Psoas muscle (tissue), 7 donors: ENCODE measurements at regions not wholly inside any gene's neighbourhood (a gene's known extent, or its start where the extent isn't known, plus 50 kb on each side); places are given as distances from the start of the nearest gene placed in this dataset.

ENCODE experiments used
- ATAC-seq, 4 donors: fragments of 200-7000 bp; cut with Tn5 transposase; one replicate each; pipeline ENCODE4 v1.9.1; 2020; ENCODE audit warnings: moderate library complexity in 3 of 4, mild to moderate bottlenecking in 2 of 4
- DNase-seq, 2 donors: peaks; one replicate each; pipeline ENCODE4 v3.0.0-alpha.2; 2020
- H3K27ac ChIP-seq: fragments of 200-600 bp; one replicate; pipeline ENCODE4 v1.8.0; 2022
- H3K27me3 ChIP-seq, 3 donors: fragments of 200-600 bp in 1 of 3; one replicate each; pipeline versions ENCODE4 v1.6.1 to v1.8.0; 2013 to 2022; ENCODE audit warnings: low read length in 2 of 3, mild to moderate bottlenecking in 2 of 3, moderate library complexity in 1 of 3; ENCODE audit not compliant: insufficient read depth in 3 of 3
- H3K36me3 ChIP-seq, 2 donors: fragments of 200-600 bp in 1 of 2; one replicate each; pipeline versions ENCODE4 v1.6.1 to v1.8.0; 2013 to 2022; ENCODE audit warnings: low read depth in 1 of 2, mild to moderate bottlenecking in 1 of 2, moderate library complexity in 1 of 2; ENCODE audit not compliant: insufficient read depth in 1 of 2
- H3K4me1 ChIP-seq: fragments of 200-600 bp; one replicate; pipeline ENCODE4 v1.8.0; 2022
- H3K4me3 ChIP-seq: fragments of 200-600 bp; one replicate; pipeline ENCODE4 v1.8.0; 2022; ENCODE audit warnings: mild to moderate bottlenecking
- H3K9me3 ChIP-seq: fragments of 200-600 bp; one replicate; pipeline ENCODE4 v1.8.0; 2022
- CTCF ChIP-seq: fragments of 200-600 bp; IDR thresholded peaks from one replicate; pipeline ENCODE4 v1.8.0; 2022; ENCODE audit warnings: antibody characterized with exemption
- WGBS, 3 donors: extraction: QIAGEN DNeasy Blood & Tissue Kit; methylation state at CpG; one replicate each; pipeline versions ENCODE4 v1.1.6 to v1.1.7; 2013; 5-methylcytosine and 5-hydroxymethylcytosine counted together
- intact Hi-C, 2 donors: fragments of 100-400 bp; cut with DNase I; formaldehyde crosslinking; loops; one replicate each; pipeline versions ENCODE4 v1.11.0 to v1.14.2; 2022
- donor health status: healthy with polysubstance abuse.
- donor health status: DM: no; HTN: no; CAD: no; lungs with moderate emphysema.
- donor health status: Bipolar disorder and iron deficiency.
- donor health status: healthy.
- donor health status: DM: yes; HTN: yes; CAD: no.
- donor health status: DM: no; HTN: no; CAD: no.
- donor health status: DM: yes; HTN: yes; CAD: no.

GRCh38 chr3:158992463-158992862 lies 190.6 kb downstream of the MFSD1 start:
- no peak overlapping the region for H3K27ac ChIP-seq
- intact Hi-C loops: no loop called here
- no peaks in the 10 kb centered on the region for H3K9me3 ChIP-seq
- TF ChIP-seq CTCF: no peak
- DNase-seq: no peak
- no peaks in the 10 kb centered on the region for H3K36me3 ChIP-seq
- no peak for ATAC-seq
- no peaks in the 10 kb centered on the region for H3K27me3 ChIP-seq
- no peaks in the 10 kb centered on the region for H3K4me1 ChIP-seq
- no peak overlapping the region for H3K4me3 ChIP-seq

GRCh38 chr3:158994386-158994785 lies 192.5 kb downstream of the MFSD1 start:
- 69 to 77% (median 77%) methylated on average over 4 of the region's 4 CpGs for WGBS, 3 donors
- no peaks in the 10 kb centered on the region for H3K9me3 ChIP-seq
- no peak for TF ChIP-seq CTCF
- intact Hi-C loops: no loop called here
- H3K4me1 ChIP-seq: no peaks in the 10 kb centered on the region
- no peaks in the 10 kb centered on the region for H3K36me3 ChIP-seq
- H3K27me3 ChIP-seq: no peaks in the 10 kb centered on the region
- H3K27ac ChIP-seq: no peak overlapping the region
- no peak for ATAC-seq
- no peak for DNase-seq
- no peak overlapping the region for H3K4me3 ChIP-seq

- no peak for TF ChIP-seq CTCF
- Histone ChIP-seq H3K9me3 (no peaks in the 10 kb centered on the region), H3K36me3 (no peaks in the 10 kb centered on the region), H3K4me1 (no peaks in the 10 kb centered on the region), H3K27me3 (no peaks in the 10 kb centered on the region), H3K4me3 (no peak overlapping the region), H3K27ac (no peak overlapping the region)
- intact Hi-C loops: no loop called here
- WGBS, 3 donors: 75 to 93% (median 76%) methylated on average over 1 of the region's 1 CpG
- ATAC-seq (no peak), DNase-seq (no peak)
Measured at GRCh38 chr3:159001711-159002110, 199.9 kb downstream of the MFSD1 start.

- no peaks in the 10 kb centered on the region for H3K27me3 ChIP-seq
- DNase-seq (no peak), ATAC-seq (no peak)
- no peak for TF ChIP-seq CTCF
- intact Hi-C loops: no loop called here
- no peaks in the 10 kb centered on the region for H3K36me3 ChIP-seq
- no peak overlapping the region for H3K4me3 ChIP-seq
- no peaks in the 10 kb centered on the region for H3K4me1 ChIP-seq
- no peak overlapping the region for H3K27ac ChIP-seq
- H3K9me3 ChIP-seq: no peaks in the 10 kb centered on the region
Measured at GRCh38 chr3:159005137-159005536, 203.3 kb downstream of the MFSD1 start.

- ATAC-seq (no peak), DNase-seq (no peak)
- no peak for TF ChIP-seq CTCF
- 21 to 28% (median 27%) methylated on average over 1 of the region's 1 CpG for WGBS, 3 donors
- H3K4me3 ChIP-seq: no peak overlapping the region
- no peaks in the 10 kb centered on the region for H3K4me1 ChIP-seq
- intact Hi-C loops: no loop called here
- no peaks in the 10 kb centered on the region for H3K36me3 ChIP-seq
- no peaks in the 10 kb centered on the region for H3K9me3 ChIP-seq
- no peak overlapping the region for H3K27ac ChIP-seq
- H3K27me3 ChIP-seq: no peaks in the 10 kb centered on the region
Measured at GRCh38 chr3:159007331-159007730, 205.5 kb downstream of the MFSD1 start.
